HG03045 (cell line): ENCODE measurements at regions not wholly inside any gene's neighbourhood (a gene's known extent, or its start where the extent isn't known, plus 50 kb on each side); places are given as distances from the start of the nearest gene placed in this dataset.

Experiments
- ATAC-seq: cut with Tn5 transposase; IDR thresholded peaks from one replicate; pipeline ENCODE4 v1.9.1; 2021; ENCODE audit warnings: mild to moderate bottlenecking, moderate library complexity; ENCODE audit not compliant: unreplicated experiment

- ATAC-seq: no peak
Observed at GRCh38 chr7:41148521-41148951, 554.4 kb downstream of the INHBA start.

GRCh38 chr7:41147606-41148485 is 555.0 kb downstream of the INHBA start:
- ATAC-seq: no peak

DNA sequence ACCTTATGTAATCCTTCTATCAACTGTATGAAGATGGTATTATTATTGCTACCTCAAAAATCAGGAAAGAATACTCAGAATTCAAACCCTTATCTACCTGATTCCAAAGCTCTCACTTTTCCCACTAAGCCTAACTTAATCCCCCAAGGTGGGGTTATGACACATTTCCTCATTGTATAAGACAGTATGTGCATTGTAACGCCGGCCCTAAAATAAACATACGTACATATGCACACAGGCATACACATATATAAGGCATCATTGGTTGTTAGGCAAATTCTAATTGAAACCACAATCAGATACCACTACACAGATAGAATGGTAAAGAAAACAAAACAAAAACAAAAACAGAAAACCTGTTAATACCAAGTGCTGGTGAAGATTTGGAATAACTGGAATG is 556.5 kb downstream of the INHBA start:
- no peak for ATAC-seq

- ATAC-seq: no peak
Observed at GRCh38 chr7:41145656-41146055, 557.2 kb downstream of the INHBA start.

GRCh38 chr7:41142904-41143473 is 559.9 kb downstream of the INHBA start:
- no peak for ATAC-seq

DNA sequence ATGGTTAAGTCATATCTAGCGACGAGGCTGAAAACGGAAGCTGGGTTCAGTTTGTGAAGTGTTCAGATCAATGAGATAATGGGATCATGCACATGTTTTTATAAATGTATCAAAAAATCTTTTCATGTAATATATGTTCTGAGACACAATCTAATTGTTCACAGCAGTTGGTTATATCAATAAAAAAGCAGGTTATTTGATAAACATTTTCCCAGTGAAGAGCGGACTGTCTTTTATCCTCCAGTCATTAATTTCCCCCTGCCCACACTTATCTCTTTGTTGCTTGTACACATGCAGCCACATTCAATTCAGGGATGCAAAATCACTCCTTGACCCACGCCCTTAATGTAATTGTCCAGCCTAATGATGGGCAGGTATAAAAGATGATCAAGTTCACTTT is 563.1 kb downstream of the INHBA start:
- no peak for ATAC-seq

GRCh38 chr7:41136551-41136950 is 566.3 kb downstream of the INHBA start:
- ATAC-seq: no peak

DNA sequence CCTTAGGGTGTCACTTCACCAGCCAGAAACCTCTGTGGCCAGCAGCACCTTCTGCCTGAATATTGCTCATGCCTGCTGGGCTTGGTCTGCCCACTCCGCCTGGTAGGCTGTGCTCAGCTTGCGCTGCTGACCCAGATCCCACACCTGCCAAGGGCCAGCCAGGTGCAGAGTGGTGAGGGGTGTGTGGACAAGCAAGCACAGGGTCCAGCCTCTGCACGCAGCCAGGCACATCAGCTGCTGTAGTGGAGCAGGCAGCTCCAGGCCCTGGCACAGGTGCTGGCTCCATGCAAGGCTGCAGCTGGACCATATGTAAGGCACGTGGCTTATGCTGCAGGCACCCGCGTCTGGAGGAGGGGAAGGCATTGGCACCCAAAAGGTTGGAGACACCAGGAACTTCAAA is 567.4 kb downstream of the INHBA start:
- ATAC-seq: no peak

GRCh38 chr7:41134300-41135255 is 568.3 kb downstream of the INHBA start:
- ATAC-seq: peak; percentile 88

DNA sequence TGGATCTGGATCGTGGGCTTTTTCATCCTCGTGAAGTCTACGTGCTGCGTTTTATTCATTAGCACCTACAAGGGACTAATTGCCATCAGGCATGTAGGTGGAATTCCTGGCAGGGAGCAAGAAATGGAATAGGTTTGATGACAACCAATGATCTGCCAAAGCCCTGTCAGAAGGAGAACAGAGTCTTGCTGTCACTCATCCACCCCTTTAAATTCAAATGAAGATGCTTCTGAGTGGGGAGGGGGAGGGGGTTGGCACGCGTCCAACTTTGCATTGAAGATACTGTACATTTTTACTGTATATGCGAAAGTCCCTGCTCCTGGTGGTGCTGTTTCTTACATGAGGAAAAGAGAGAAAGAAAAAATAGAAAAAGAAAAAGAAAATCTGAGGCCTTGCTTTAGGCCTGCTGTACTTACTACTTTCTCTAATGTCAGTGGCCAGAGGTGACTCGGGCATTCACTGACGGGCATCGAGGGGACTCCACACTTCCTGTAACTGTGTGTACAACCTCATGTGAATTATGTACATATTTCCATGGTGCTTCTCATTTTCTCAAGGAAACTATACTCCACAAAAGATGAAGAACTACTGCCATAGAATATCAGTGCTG is 569.1 kb downstream of the INHBA start:
- peak; percentile 4 for ATAC-seq

GRCh38 chr7:41131956-41132355 is 570.9 kb downstream of the INHBA start:
- ATAC-seq: no peak

DNA sequence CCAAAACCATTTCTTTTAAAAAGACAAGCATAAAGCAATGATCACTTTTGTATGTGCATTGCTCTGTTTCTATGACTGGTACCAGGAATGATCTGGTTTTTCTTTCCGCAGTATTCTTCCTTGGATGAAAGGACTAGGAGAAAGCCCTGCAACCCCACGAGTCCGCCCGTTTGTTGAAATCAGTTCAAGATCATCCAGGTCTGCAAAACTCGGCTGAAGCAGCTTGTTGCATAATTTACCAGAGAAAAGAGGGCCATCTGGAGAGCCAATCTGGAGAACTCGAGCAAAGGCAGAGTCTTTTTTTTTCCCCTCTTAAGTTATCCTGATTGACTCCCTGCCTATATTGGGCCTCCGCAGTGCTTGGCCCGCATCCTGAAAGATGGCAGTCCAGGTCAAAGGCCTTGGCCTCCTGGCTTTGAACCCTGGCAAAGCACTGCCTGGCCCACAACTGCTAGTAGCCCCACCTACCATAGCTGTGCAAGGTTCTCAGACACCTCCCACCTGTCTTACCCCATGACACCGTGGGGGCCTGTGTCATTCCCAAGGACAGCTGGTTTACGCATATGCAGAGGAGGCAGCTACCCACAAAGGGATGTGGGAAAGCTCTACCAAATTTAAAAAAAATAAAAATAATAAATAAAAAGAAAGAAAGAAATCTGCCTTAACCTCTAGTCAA is 572.2 kb downstream of the INHBA start:
- no peak for ATAC-seq

- ATAC-seq: no peak
Observed at GRCh38 chr7:41130086-41130485, 572.8 kb downstream of the INHBA start.

DNA sequence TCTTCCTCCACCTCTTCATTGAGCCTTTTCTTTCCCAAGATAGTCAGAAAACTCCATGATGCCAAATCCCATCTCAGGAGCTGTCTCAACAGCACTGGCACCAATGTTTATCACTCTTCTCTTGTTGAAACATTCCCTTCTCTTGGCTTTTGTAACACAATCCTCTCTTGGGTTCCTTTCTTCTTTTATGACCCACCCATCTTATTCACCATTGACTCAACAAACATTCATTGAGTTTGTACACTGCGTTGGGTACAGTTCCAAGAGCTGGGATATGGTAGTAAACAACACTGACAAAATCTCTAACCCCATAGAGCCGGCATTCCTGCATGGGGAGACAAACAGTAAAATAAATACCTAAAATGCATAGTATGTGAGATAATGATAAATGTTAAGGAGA is 577.5 kb downstream of the INHBA start:
- ATAC-seq: no peak

DNA sequence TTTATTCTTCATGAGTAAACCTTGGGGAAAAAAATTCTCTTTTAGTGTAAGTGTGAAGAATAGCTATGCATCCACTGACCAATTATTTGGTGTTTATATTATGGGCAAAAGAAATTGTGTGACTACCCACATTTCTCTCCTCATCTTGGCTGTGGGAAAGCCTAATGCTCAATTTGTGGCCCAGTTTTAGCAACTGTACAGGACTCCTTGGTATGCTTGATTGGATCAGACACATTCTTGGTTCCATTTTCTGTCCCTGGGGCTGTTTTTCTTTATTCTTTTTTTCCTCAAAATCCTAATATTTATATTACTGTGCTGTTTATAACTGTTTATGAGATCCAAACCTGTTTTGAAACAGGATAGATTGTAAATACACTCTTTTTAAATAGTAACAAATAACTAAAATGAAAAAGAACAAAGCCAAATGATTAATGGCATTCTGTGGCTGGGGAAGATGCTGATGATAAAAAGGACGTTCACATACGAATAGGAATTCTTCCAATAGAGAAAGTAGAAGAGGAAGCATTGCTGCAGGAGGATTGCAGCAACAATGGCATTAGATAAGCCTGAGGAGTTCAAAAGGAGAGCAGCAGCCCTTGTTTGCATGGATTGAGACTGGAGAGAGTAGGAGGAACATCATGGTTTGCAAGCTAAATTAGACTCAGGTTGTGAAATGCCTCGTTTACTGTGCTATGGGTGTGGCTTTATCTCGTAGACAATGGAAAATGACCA is 580.5 kb downstream of the INHBA start:
- ATAC-seq: no peak

DNA sequence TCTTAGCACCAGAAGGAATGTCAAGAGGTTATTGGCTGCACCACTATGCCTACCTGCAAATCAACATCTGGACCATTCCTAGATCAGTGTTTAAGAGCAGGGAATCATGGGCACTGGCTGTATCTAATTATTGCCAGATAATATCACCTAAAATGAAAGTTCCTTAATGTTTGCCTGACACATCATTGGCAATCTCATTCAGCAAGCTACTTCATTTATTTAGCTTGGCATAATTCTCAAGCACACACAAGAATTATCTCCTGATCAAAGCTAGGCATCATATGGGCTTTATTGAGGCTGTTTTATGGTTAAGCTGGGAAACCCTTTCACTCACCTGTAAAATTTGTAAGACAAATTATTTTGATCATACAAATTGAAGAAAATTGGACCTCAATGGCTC is 581.7 kb downstream of the INHBA start:
- no peak for ATAC-seq

DNA sequence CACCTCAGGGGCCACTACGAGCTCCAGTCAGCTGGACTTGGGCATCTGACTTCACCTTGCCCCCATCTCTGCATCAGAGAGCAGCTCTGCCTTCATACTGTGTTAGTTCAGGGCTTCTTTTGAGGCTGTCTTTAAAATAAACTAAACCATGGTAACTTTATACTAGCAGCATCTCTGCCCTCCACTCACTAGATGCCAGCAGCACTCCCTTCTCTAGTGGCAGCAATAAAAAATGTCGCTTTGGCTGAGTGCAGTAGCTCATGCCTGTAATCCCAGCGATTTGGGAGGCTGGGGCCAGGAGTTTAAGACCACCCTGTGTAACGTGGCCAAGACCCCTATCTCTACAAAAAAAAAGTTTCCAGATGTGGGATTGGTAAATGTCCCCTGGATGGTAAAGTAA is 584.4 kb downstream of the INHBA start:
- ATAC-seq: no peak

DNA sequence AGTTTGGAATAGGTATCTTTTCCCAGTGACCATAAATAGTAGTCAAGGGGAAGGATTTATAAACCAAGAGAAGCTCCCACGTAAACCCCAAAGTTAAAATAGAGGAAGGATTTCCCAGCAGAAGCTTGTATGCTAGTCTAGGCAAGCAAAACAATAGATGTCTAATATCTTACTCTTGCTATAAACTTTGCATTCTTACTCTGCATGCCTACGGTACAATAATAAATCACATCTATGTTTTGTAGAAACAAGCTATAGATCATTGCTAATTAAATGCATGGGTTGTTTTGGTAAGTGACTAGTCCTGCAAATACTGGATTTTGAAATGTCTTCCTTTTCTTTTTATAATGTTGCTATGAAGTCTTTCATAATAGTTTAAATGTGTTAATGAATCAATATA is 585.5 kb downstream of the INHBA start:
- ATAC-seq: no peak

DNA sequence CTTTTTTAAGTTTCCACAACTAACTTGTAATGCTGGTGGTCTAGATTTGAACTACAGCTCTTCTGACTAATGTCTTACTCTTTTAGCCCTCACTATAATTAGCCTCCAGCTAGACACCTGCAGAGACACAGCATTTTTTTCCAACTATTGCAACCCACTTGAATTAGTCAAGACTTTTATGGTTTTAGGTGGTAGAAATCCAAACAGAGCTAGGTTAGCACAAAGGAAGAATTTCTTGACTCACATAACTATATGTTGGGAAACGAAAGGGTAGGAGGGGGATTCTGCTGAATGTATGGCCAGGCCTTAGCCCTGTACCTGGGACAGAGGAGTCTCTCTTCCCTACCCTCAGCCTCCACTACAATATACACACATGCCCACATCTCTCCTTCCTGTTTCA is 586.1 kb downstream of the INHBA start:
- ATAC-seq: no peak

DNA sequence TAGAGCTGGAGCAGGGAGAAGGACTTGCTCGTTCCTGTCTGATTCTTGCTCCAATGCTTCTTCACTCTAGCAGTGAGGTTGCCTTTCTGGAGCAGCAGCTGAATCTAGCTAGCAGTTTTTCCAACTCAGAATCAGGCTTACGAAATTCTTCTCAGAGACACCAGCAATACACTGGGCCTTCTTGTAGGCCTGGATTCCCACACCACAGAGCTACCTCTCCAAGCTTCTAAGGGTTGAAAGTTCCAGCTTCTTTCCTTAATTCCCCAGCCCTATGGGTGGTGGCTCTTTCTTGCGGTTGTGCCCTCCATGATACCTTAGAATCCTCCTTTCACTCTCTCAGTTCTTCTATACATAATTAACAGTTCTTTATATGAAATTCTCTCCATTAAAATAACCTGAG is 586.6 kb downstream of the INHBA start:
- no peak for ATAC-seq
